Adipocyte (in vitro differentiated cells): ENCODE measurements at regions not wholly inside any gene's neighbourhood (a gene's known extent, or its start where the extent isn't known, plus 50 kb on each side); places are given as distances from the start of the nearest gene placed in this dataset.
"Not testable (repeated sequence)": the region's sequence is repeated elsewhere in the genome, so short reads cannot be mapped to it uniquely, and the experiment has no call there.

Experiments
- DNase-seq: peaks from one replicate; pipeline ENCODE4 v3.0.0-alpha.2; 2015; ENCODE audit warnings: low read depth
- H3K27me3 ChIP-seq: replicated peaks from 2 replicates; pipeline ENCODE4 v1.7.0; 2013; ENCODE audit warnings: mild to moderate bottlenecking, low read length, moderate library complexity; ENCODE audit not compliant: control insufficient read depth, insufficient read depth
- H3K36me3 ChIP-seq: 2 replicates; pipeline ENCODE4 v1.7.0; 2013; ENCODE audit warnings: low read length, mild to moderate bottlenecking, moderate library complexity; ENCODE audit not compliant: control insufficient read depth, insufficient read depth, severe bottlenecking
- H3K4me1 ChIP-seq: 2 replicates; pipeline ENCODE4 v1.7.0; 2013; ENCODE audit warnings: mild to moderate bottlenecking, low read length, moderate library complexity; ENCODE audit not compliant: control insufficient read depth, insufficient read depth
- H3K4me3 ChIP-seq: 2 replicates; pipeline ENCODE4 v1.7.0; 2013; ENCODE audit warnings: mild to moderate bottlenecking, low read length, moderate library complexity
- H3K9ac ChIP-seq: 2 replicates; pipeline ENCODE4 v1.7.0; 2013; ENCODE audit warnings: mild to moderate bottlenecking, low read length, moderate library complexity
- H3K9me3 ChIP-seq: 2 replicates; pipeline ENCODE4 v1.7.0; 2013; ENCODE audit warnings: mild to moderate bottlenecking, low read length, moderate library complexity; ENCODE audit not compliant: control insufficient read depth

- Histone ChIP-seq H3K36me3 (no peaks in the 10 kb centered on the region), H3K9ac (no peak overlapping the region), H3K27me3 (no peaks in the 10 kb centered on the region), H3K9me3 (no peaks in the 10 kb centered on the region), H3K4me3 (no peak overlapping the region), H3K4me1 (no peaks in the 10 kb centered on the region)
- no peak for DNase-seq
Measured at GRCh38 chr11:38972220-38972619, 2374.2 kb upstream of the RAG2 start.

- no peaks in the 10 kb centered on the region for H3K27me3 ChIP-seq
- H3K36me3 ChIP-seq = no peaks in the 10 kb centered on the region
- H3K9ac ChIP-seq = no peak overlapping the region
- DNase-seq = no peak
- H3K4me1 ChIP-seq = no peaks in the 10 kb centered on the region
- no peak overlapping the region for H3K4me3 ChIP-seq
- H3K9me3 ChIP-seq = no peaks in the 10 kb centered on the region
Measured at GRCh38 chr11:38971141-38971540, 2373.1 kb upstream of the RAG2 start.

- no peaks in the 10 kb centered on the region for H3K9me3 ChIP-seq
- H3K4me1 ChIP-seq = no peaks in the 10 kb centered on the region
- DNase-seq = no peak
- no peaks in the 10 kb centered on the region for H3K27me3 ChIP-seq
- no peaks in the 10 kb centered on the region for H3K36me3 ChIP-seq
- no peak overlapping the region for H3K9ac ChIP-seq
- no peak overlapping the region for H3K4me3 ChIP-seq
Measured at GRCh38 chr11:38968951-38969350, 2370.9 kb upstream of the RAG2 start.

GRCh38 chr11:38952698-38953097 is 2354.7 kb upstream of the RAG2 start:
- Histone ChIP-seq H3K9ac (no peak overlapping the region), H3K9me3 (no peaks in the 10 kb centered on the region), H3K27me3 (no peaks in the 10 kb centered on the region), H3K4me3 (no peak overlapping the region), H3K4me1 (no peaks in the 10 kb centered on the region), H3K36me3 (no peaks in the 10 kb centered on the region)
- no peak for DNase-seq

- no peak overlapping the region for H3K9ac ChIP-seq
- H3K4me1 ChIP-seq = no peaks in the 10 kb centered on the region
- H3K9me3 ChIP-seq = peaks cover 4% of the 10 kb centered on the region
- H3K27me3 ChIP-seq = no peaks in the 10 kb centered on the region
- DNase-seq = no peak
- H3K36me3 ChIP-seq = no peaks in the 10 kb centered on the region
- H3K4me3 ChIP-seq = no peak overlapping the region
Measured at GRCh38 chr11:38950867-38951266, 2352.8 kb upstream of the RAG2 start.

- Histone ChIP-seq H3K4me1 (no peaks in the 10 kb centered on the region), H3K27me3 (no peaks in the 10 kb centered on the region), H3K36me3 (no peaks in the 10 kb centered on the region), H3K9ac (no peak overlapping the region), H3K9me3 (peaks cover 4% of the 10 kb centered on the region), H3K4me3 (no peak overlapping the region)
- no peak for DNase-seq
Measured at GRCh38 chr11:38948392-38948791, 2350.4 kb upstream of the RAG2 start.

GRCh38 chr11:38937709-38938108 is 2339.7 kb upstream of the RAG2 start:
- Histone ChIP-seq H3K27me3 (no peaks in the 10 kb centered on the region), H3K4me3 (no peak overlapping the region), H3K4me1 (no peaks in the 10 kb centered on the region), H3K36me3 (no peaks in the 10 kb centered on the region), H3K9me3 (peaks cover 5% of the 10 kb centered on the region), H3K9ac (no peak overlapping the region)
- DNase-seq = no peak

GRCh38 chr11:38935941-38936340 is 2337.9 kb upstream of the RAG2 start:
- Histone ChIP-seq H3K9me3 (peaks cover 14% of the 10 kb centered on the region), H3K9ac (no peak overlapping the region), H3K4me3 (no peak overlapping the region), H3K4me1 (no peaks in the 10 kb centered on the region), H3K36me3 (no peaks in the 10 kb centered on the region), H3K27me3 (no peaks in the 10 kb centered on the region)
- DNase-seq = no peak

GRCh38 chr11:38927993-38928392 is 2330.0 kb upstream of the RAG2 start:
- Histone ChIP-seq H3K4me3 (no peak overlapping the region), H3K9me3 (peaks cover 12% of the 10 kb centered on the region), H3K4me1 (no peaks in the 10 kb centered on the region), H3K9ac (no peak overlapping the region), H3K27me3 (no peaks in the 10 kb centered on the region), H3K36me3 (no peaks in the 10 kb centered on the region)
- DNase-seq = no peak

- no peak for DNase-seq
- no peak overlapping the region for H3K9ac ChIP-seq
- no peaks in the 10 kb centered on the region for H3K36me3 ChIP-seq
- H3K9me3 ChIP-seq = no peaks in the 10 kb centered on the region
- no peak overlapping the region for H3K4me3 ChIP-seq
- no peaks in the 10 kb centered on the region for H3K4me1 ChIP-seq
- no peaks in the 10 kb centered on the region for H3K27me3 ChIP-seq
Measured at GRCh38 chr11:38924644-38925043, 2326.6 kb upstream of the RAG2 start.

GRCh38 chr11:38900211-38900610 is 2302.2 kb upstream of the RAG2 start:
- no peak overlapping the region for H3K9ac ChIP-seq
- H3K4me3 ChIP-seq = no peak overlapping the region
- no peaks in the 10 kb centered on the region for H3K27me3 ChIP-seq
- H3K9me3 ChIP-seq = no peaks in the 10 kb centered on the region
- no peak for DNase-seq
- no peaks in the 10 kb centered on the region for H3K4me1 ChIP-seq
- H3K36me3 ChIP-seq = no peaks in the 10 kb centered on the region

GRCh38 chr11:38894201-38894600 is 2296.2 kb upstream of the RAG2 start:
- H3K4me3 ChIP-seq, H3K27me3 ChIP-seq, DNase-seq, H3K36me3 ChIP-seq, H3K9me3 ChIP-seq, H3K9ac ChIP-seq, H3K4me1 ChIP-seq: not testable (repeated sequence)
